Skeletal muscle cell (primary cell): ENCODE measurements at regions not wholly inside any gene's neighbourhood (a gene's known extent, or its start where the extent isn't known, plus 50 kb on each side); places are given as distances from the start of the nearest gene placed in this dataset.
"Not testable (repeated sequence)": the region's sequence is repeated elsewhere in the genome, so short reads cannot be mapped to it uniquely, and the experiment has no call there.

Experiments used
- DNase-seq: peaks from one replicate; pipeline ENCODE4 v3.0.0-alpha.2; 2010; ENCODE audit warnings: low read depth
- H3K4me3 ChIP-seq: 2 replicates; pipeline ENCODE4 v1.5.1; 2011; ENCODE audit warnings: low read depth, mild to moderate bottlenecking, control low read depth, low read length, moderate library complexity

GRCh38 chr9:78688796-78689195 is 391.9 kb downstream of the PSAT1 start:
- H3K4me3 ChIP-seq, result no peak overlapping the region
- DNase-seq, result no peak

GRCh38 chr9:78691542-78691941 is 394.6 kb downstream of the PSAT1 start:
- H3K4me3 ChIP-seq, result no peak overlapping the region
- DNase-seq, result no peak

GRCh38 chr9:78692871-78693270 is 395.9 kb downstream of the PSAT1 start:
- H3K4me3 ChIP-seq, result no peak overlapping the region
- no peak for DNase-seq

GRCh38 chr9:78694974-78695373 is 398.0 kb downstream of the PSAT1 start:
- DNase-seq, result no peak
- no peak overlapping the region for H3K4me3 ChIP-seq

GRCh38 chr9:78695519-78695918 is 398.6 kb downstream of the PSAT1 start:
- no peak for DNase-seq
- H3K4me3 ChIP-seq, result no peak overlapping the region

GRCh38 chr9:78697618-78698017 is 400.7 kb downstream of the PSAT1 start:
- no peak for DNase-seq
- H3K4me3 ChIP-seq, result no peak overlapping the region

- no peak for DNase-seq
- no peak overlapping the region for H3K4me3 ChIP-seq
Observed at GRCh38 chr9:78698371-78698770, 401.4 kb downstream of the PSAT1 start.

- H3K4me3 ChIP-seq, DNase-seq: not testable (repeated sequence)
Observed at GRCh38 chr9:78699217-78699616, 402.3 kb downstream of the PSAT1 start.

GRCh38 chr9:78704153-78704552 is 407.2 kb downstream of the PSAT1 start:
- not testable (repeated sequence) for DNase-seq, H3K4me3 ChIP-seq

GRCh38 chr9:78707080-78707479 is 410.2 kb downstream of the PSAT1 start:
- no peak overlapping the region for H3K4me3 ChIP-seq
- no peak for DNase-seq

GRCh38 chr9:78707481-78707991 is 410.6 kb downstream of the PSAT1 start:
- no peak for DNase-seq
- no peak overlapping the region for H3K4me3 ChIP-seq

GRCh38 chr9:78712903-78713613 is 416.1 kb downstream of the PSAT1 start:
- no peak for DNase-seq
- no peak overlapping the region for H3K4me3 ChIP-seq

- no peak overlapping the region for H3K4me3 ChIP-seq
- DNase-seq, result no peak
Observed at GRCh38 chr9:78713614-78714405, 416.9 kb downstream of the PSAT1 start.

GRCh38 chr9:78714576-78714975 is 417.7 kb downstream of the PSAT1 start:
- no peak overlapping the region for H3K4me3 ChIP-seq
- DNase-seq, result no peak

GRCh38 chr9:78719029-78719428 is 422.1 kb downstream of the PSAT1 start:
- not testable (repeated sequence) for H3K4me3 ChIP-seq, DNase-seq

- H3K4me3 ChIP-seq, result no peak overlapping the region
- no peak for DNase-seq
Observed at GRCh38 chr9:78724896-78725295, 428.0 kb downstream of the PSAT1 start.

GRCh38 chr9:78725503-78725902 is 428.6 kb downstream of the PSAT1 start:
- no peak overlapping the region for H3K4me3 ChIP-seq
- no peak for DNase-seq

GRCh38 chr9:78745331-78745730 is 448.4 kb downstream of the PSAT1 start:
- H3K4me3 ChIP-seq, result no peak overlapping the region
- DNase-seq, result peak; percentile 3

- DNase-seq, result no peak
- H3K4me3 ChIP-seq, result no peak overlapping the region
Observed at GRCh38 chr9:78746010-78746409, 449.1 kb downstream of the PSAT1 start.

- H3K4me3 ChIP-seq, result no peak overlapping the region
- no peak for DNase-seq
Observed at GRCh38 chr9:78753039-78753438, 456.1 kb downstream of the PSAT1 start.
